Spleen (tissue), 11 donors: ENCODE measurements at regions not wholly inside any gene's neighbourhood (a gene's known extent, or its start where the extent isn't known, plus 50 kb on each side); places are given as distances from the start of the nearest gene placed in this dataset.

Experiments used
- DNase-seq: peaks from one replicate; pipeline ENCODE4 v3.0.0-alpha.2; 2020
- H3K27ac ChIP-seq, 8 donors: fragments of 200-600 bp; sonication (generic) in 7 of 8; 1 replicate in 4 of 8; 2 replicates in 4 of 8; pipeline versions ENCODE4 v1.5.0 to v1.8.0; 2016 to 2021; ENCODE audit warnings: inconsistent platforms in 4 of 8, mild to moderate bottlenecking in 4 of 8, moderate library complexity in 1 of 8
- H3K27me3 ChIP-seq, 7 donors: fragments of 200-600 bp; sonication (generic) in 6 of 7; replicated peaks in 1 of 7; 1 replicate in 4 of 7; 2 replicates in 3 of 7; pipeline versions ENCODE4 v1.5.0 to v1.8.0; 2016 to 2021; ENCODE audit warnings: inconsistent platforms in 3 of 7, mild to moderate bottlenecking in 1 of 7
- H3K36me3 ChIP-seq, 6 donors: fragments of 200-600 bp; sonication (generic) in 5 of 6; 1 replicate in 4 of 6; 2 replicates in 2 of 6; pipeline versions ENCODE4 v1.5.0 to v1.8.0; 2016 to 2021; ENCODE audit warnings: inconsistent platforms in 2 of 6
- H3K4me1 ChIP-seq, 6 donors: fragments of 200-600 bp; sonication (generic) in 5 of 6; 1 replicate in 3 of 6; 2 replicates in 3 of 6; pipeline versions ENCODE4 v1.5.0 to v1.8.0; 2016 to 2021; ENCODE audit warnings: inconsistent platforms in 3 of 6
- H3K4me3 ChIP-seq, 8 donors: fragments of 200-600 bp; sonication (generic) in 7 of 8; 1 replicate in 4 of 8; 2 replicates in 4 of 8; pipeline versions ENCODE4 v1.5.0 to v1.8.0; 2016 to 2021; ENCODE audit warnings: inconsistent platforms in 4 of 8, mild to moderate bottlenecking in 4 of 8, moderate library complexity in 2 of 8
- H3K9me3 ChIP-seq, 8 donors: fragments of 200-600 bp; sonication (generic) in 7 of 8; 1 replicate in 4 of 8; 2 replicates in 4 of 8; pipeline versions ENCODE4 v1.5.0 to v1.8.0; 2016 to 2021; ENCODE audit warnings: inconsistent platforms in 4 of 8
- POLR2A ChIP-seq, 3 donors: fragments of 450-650 bp; IDR thresholded peaks; one replicate each; pipeline ENCODE4 v1.5.1; 2017; ENCODE audit warnings: antibody characterized with exemption in 3 of 3, mild to moderate bottlenecking in 1 of 3
- POLR2AphosphoS5 ChIP-seq, 3 donors: sonication (generic); formaldehyde crosslinking; IDR thresholded peaks; one replicate each; pipeline ENCODE4 v1.5.1; 2017; ENCODE audit warnings: antibody characterized with exemption in 3 of 3
- WGBS, 5 donors: extraction: QIAGEN DNeasy Blood & Tissue Kit in 3 of 5; methylation state at CpG; one replicate each; pipeline versions ENCODE4 v1.1.5 to v1.1.7; 2013 to 2018; 5-methylcytosine and 5-hydroxymethylcytosine counted together
- intact Hi-C: fragments of 100-400 bp; cut with DNase I; formaldehyde crosslinking; loops from one replicate; pipeline ENCODE4 v1.15.0; 2023; ENCODE audit warnings: low total_unique reads
- TF ChIP-seq, protein P1 (sequence below), 11 experiments: fragments of 200-600 bp in 7 of 11; fragments of 450-650 bp in 4 of 11; sonication (generic) in 4 of 11; IDR thresholded peaks in 8 of 11; conservative IDR thresholded peaks in 3 of 11; 1 replicate in 7 of 11; 2 replicates in 4 of 11; pipeline versions ENCODE4 v1.4.0 to v1.8.0; 2016 to 2021; ENCODE audit warnings: antibody characterized with exemption in 11 of 11, inconsistent platforms in 4 of 11, mild to moderate bottlenecking in 1 of 11
- donor health status: healthy with polysubstance abuse.
- donor health status: DM: no; HTN: no; CAD: no; lungs with moderate emphysema.
- donor health status: DM: no; HTN: no; CAD: no.
- donor health status: Bipolar disorder and iron deficiency.
- donor health status: healthy.
- donor health status: DM: no; HTN: no; CAD: no.
- donor health status: DM: yes; HTN: yes; CAD: no.

- no peak for DNase-seq
- Histone ChIP-seq H3K4me1 (no peaks in the 10 kb centered on the region), H3K9me3 (no peaks in the 10 kb centered on the region), H3K27ac (no peak overlapping the region), H3K27me3 (no peaks in the 10 kb centered on the region), H3K36me3 (no peaks in the 10 kb centered on the region), H3K4me3 (no peak overlapping the region)
- intact Hi-C loops: no loop called here
- no peak for TF ChIP-seq POLR2AphosphoS5 (IDR thresholded peaks at IDR 0.05)
- TF ChIP-seq POLR2A (IDR thresholded peaks at IDR 0.05): no peak
- TF ChIP-seq, protein P1, sequence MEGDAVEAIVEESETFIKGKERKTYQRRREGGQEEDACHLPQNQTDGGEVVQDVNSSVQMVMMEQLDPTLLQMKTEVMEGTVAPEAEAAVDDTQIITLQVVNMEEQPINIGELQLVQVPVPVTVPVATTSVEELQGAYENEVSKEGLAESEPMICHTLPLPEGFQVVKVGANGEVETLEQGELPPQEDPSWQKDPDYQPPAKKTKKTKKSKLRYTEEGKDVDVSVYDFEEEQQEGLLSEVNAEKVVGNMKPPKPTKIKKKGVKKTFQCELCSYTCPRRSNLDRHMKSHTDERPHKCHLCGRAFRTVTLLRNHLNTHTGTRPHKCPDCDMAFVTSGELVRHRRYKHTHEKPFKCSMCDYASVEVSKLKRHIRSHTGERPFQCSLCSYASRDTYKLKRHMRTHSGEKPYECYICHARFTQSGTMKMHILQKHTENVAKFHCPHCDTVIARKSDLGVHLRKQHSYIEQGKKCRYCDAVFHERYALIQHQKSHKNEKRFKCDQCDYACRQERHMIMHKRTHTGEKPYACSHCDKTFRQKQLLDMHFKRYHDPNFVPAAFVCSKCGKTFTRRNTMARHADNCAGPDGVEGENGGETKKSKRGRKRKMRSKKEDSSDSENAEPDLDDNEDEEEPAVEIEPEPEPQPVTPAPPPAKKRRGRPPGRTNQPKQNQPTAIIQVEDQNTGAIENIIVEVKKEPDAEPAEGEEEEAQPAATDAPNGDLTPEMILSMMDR (IDR thresholded peaks at IDR 0.05 in 8 of 11, conservative IDR thresholded peaks at IDR 0.05 in 3 of 11): no peak
- 81 to 96% (median 84%) methylated on average over 2 of the region's 2 CpGs for WGBS, 5 donors
Observed at GRCh38 chr5:6088706-6089105, 289.6 kb downstream of the MED10 start.

GRCh38 chr5:6087576-6087975 lies 290.8 kb downstream of the MED10 start:
- no peak for DNase-seq
- Histone ChIP-seq H3K27me3 (no peaks in the 10 kb centered on the region), H3K27ac (no peak overlapping the region), H3K4me1 (no peaks in the 10 kb centered on the region), H3K9me3 (no peaks in the 10 kb centered on the region), H3K4me3 (no peak overlapping the region), H3K36me3 (no peaks in the 10 kb centered on the region)
- WGBS, 5 donors: 85 to 91% (median 87%) methylated on average over 12 of the region's 12 CpGs
- TF ChIP-seq POLR2A (IDR thresholded peaks at IDR 0.05) (no peak), POLR2AphosphoS5 (IDR thresholded peaks at IDR 0.05) (no peak)
- TF ChIP-seq, protein P1 (IDR thresholded peaks at IDR 0.05 in 8 of 11, conservative IDR thresholded peaks at IDR 0.05 in 3 of 11): no peak
- intact Hi-C loops: no loop called here

DNA sequence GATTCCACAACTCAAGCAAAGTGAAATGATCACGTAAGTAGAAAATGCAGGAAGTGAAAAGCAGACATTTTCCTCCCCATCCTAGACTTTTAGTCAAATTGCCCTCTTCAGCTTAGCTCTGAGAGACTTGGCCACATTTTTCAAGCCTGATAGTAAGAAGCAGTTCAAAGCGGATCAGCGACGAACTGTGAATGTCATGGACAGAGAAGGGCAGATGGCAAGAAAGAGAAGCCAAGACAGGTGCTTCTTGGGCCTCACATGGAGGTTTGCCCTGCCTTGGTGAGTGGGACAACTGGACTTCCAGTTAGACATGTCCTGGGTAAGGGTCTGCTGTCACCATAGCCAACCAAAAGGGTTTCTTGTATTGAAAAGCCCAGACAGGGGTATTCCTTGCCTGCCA lies 291.5 kb downstream of the MED10 start:
- 87 to 95% (median 91%) methylated on average over 4 of the region's 4 CpGs for WGBS, 5 donors
- TF ChIP-seq, protein P1 (IDR thresholded peaks at IDR 0.05 in 8 of 11, conservative IDR thresholded peaks at IDR 0.05 in 3 of 11): no peak
- no peak for TF ChIP-seq POLR2A (IDR thresholded peaks at IDR 0.05)
- TF ChIP-seq POLR2AphosphoS5 (IDR thresholded peaks at IDR 0.05): no peak
- H3K27ac ChIP-seq: no peak overlapping the region
- intact Hi-C loops: no loop called here
- no peak overlapping the region for H3K4me3 ChIP-seq
- DNase-seq: no peak
- H3K4me1 ChIP-seq: no peaks in the 10 kb centered on the region
- no peaks in the 10 kb centered on the region for H3K36me3 ChIP-seq
- no peaks in the 10 kb centered on the region for H3K27me3 ChIP-seq
- H3K9me3 ChIP-seq: no peaks in the 10 kb centered on the region

- intact Hi-C loops: no loop called here
- DNase-seq: no peak
- no peak for TF ChIP-seq POLR2A (IDR thresholded peaks at IDR 0.05)
- TF ChIP-seq, protein P1 (IDR thresholded peaks at IDR 0.05 in 8 of 11, conservative IDR thresholded peaks at IDR 0.05 in 3 of 11): no peak
- no peak for TF ChIP-seq POLR2AphosphoS5 (IDR thresholded peaks at IDR 0.05)
- no peak overlapping the region for H3K4me3 ChIP-seq
- WGBS, 5 donors: 77 to 87% (median 82%) methylated on average over 9 of the region's 9 CpGs
- no peak overlapping the region for H3K27ac ChIP-seq
- no peaks in the 10 kb centered on the region for H3K4me1 ChIP-seq
- H3K9me3 ChIP-seq: no peaks in the 10 kb centered on the region
- H3K27me3 ChIP-seq: no peaks in the 10 kb centered on the region
- H3K36me3 ChIP-seq: no peaks in the 10 kb centered on the region
Observed at GRCh38 chr5:6085341-6085860, 292.9 kb downstream of the MED10 start.
